ENCODE measurements at regions not wholly inside any gene's neighbourhood (a gene's known extent, or its start where the extent isn't known, plus 50 kb on each side); places are given as distances from the start of the nearest gene placed in this dataset.

DNA sequence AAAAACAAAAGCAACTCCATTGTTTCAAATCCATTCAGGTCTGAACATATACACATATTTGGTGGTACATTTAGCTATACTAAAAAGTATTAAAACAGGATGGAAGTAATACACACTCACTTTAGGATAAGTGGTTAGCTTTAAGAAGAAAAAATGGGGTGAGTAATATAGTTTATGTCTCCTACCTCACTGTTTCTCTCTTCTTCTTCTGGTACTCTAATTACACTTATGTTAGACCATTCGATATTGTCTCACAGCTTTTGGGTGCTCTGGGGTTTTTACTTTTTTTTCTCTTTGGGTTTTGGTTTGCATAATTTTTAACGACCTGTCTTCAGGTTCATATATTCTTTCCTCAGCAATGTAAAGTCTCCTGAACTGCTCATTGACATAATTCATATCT, 75.4 kb upstream of the AKAP13 start:
- no peaks in the 10 kb centered on the region for H3K36me3 ChIP-seq
- H3K4me1 ChIP-seq (ENCODE audit: control insufficient read depth in 1 of 2, insufficient read depth in 1 of 2, low read depth in 1 of 2, low read length in 1 of 2) = no peaks in the 10 kb centered on the region
- H3K9me3 ChIP-seq = no peaks in the 10 kb centered on the region
- no peaks in the 10 kb centered on the region for H3K27me3 ChIP-seq
- TF ChIP-seq, protein P1, sequence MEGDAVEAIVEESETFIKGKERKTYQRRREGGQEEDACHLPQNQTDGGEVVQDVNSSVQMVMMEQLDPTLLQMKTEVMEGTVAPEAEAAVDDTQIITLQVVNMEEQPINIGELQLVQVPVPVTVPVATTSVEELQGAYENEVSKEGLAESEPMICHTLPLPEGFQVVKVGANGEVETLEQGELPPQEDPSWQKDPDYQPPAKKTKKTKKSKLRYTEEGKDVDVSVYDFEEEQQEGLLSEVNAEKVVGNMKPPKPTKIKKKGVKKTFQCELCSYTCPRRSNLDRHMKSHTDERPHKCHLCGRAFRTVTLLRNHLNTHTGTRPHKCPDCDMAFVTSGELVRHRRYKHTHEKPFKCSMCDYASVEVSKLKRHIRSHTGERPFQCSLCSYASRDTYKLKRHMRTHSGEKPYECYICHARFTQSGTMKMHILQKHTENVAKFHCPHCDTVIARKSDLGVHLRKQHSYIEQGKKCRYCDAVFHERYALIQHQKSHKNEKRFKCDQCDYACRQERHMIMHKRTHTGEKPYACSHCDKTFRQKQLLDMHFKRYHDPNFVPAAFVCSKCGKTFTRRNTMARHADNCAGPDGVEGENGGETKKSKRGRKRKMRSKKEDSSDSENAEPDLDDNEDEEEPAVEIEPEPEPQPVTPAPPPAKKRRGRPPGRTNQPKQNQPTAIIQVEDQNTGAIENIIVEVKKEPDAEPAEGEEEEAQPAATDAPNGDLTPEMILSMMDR (IDR thresholded peaks at IDR 0.05) = no peak
- no peak overlapping the region for H3K4me3 ChIP-seq (ENCODE audit: low read depth in 1 of 2, low read length in 1 of 2)
- H3K27ac ChIP-seq = no peak overlapping the region

DNA sequence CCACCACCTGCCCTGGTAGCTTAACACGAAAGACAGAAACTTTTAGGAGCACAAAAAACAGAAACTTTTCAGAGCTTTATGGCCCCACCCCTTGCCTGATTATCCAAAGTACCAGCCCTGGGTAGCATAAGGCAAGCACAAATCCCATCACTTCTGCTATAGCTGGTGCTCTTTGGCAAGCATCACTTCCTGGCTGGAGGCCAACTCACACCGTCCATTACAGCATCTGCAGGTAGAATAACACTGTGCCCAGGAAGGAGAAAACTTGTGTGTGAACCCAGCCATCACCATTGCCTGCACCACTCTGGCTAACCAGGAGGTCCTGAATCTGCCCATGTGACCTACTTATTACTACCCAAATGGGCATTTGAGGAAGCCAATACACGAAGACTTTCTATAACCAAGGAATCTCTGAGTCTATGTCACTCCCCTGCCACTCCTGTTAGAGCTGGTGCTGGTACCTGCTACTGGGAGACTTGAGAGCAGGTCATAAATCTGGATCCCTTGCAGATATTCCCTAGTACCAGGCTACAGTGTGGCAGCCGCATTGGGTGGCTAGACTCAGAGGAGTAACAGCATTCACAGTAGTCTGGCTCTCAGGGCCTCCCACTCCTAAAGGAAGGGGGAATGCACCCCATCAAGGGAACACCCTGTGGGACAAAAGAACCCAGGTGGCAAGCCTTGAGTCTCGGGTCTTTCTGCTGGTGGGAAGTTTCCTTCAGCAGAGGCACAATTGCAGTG, 73.3 kb upstream of the AKAP13 start:
- TF ChIP-seq, protein P1 (IDR thresholded peaks at IDR 0.05) = no peak
- Histone ChIP-seq H3K27ac (no peak overlapping the region), H3K4me3 (ENCODE audit: low read depth in 1 of 2, low read length in 1 of 2) (no peak overlapping the region), H3K27me3 (no peaks in the 10 kb centered on the region), H3K9me3 (no peaks in the 10 kb centered on the region), H3K4me1 (ENCODE audit: control insufficient read depth in 1 of 2, insufficient read depth in 1 of 2, low read depth in 1 of 2, low read length in 1 of 2) (no peaks in the 10 kb centered on the region), H3K36me3 (no peaks in the 10 kb centered on the region)

DNA sequence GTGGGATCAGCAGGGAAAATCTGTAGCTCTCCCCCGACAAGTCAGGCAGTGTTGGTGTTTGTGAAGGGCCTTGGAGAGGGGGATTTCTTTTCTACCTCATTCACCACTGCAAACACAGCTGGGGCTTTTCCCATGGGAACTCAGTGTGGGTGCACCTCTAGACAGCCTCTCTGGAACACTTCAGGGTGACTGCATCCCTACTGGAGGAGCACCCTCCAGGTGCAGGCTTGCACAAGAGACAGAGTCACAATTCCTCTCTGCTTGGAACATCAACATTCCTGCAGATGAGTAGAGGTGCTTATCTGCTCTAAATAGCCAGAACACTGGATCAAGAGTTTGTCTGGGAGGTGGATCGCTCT, 72.7 kb upstream of the AKAP13 start:
- TF ChIP-seq, protein P1 (IDR thresholded peaks at IDR 0.05) = no peak
- H3K27ac ChIP-seq = no peak overlapping the region
- H3K9me3 ChIP-seq = no peaks in the 10 kb centered on the region
- H3K4me3 ChIP-seq (ENCODE audit: low read depth in 1 of 2, low read length in 1 of 2) = no peak overlapping the region
- H3K27me3 ChIP-seq = no peaks in the 10 kb centered on the region
- no peaks in the 10 kb centered on the region for H3K36me3 ChIP-seq
- no peaks in the 10 kb centered on the region for H3K4me1 ChIP-seq (ENCODE audit: control insufficient read depth in 1 of 2, insufficient read depth in 1 of 2, low read depth in 1 of 2, low read length in 1 of 2)

DNA sequence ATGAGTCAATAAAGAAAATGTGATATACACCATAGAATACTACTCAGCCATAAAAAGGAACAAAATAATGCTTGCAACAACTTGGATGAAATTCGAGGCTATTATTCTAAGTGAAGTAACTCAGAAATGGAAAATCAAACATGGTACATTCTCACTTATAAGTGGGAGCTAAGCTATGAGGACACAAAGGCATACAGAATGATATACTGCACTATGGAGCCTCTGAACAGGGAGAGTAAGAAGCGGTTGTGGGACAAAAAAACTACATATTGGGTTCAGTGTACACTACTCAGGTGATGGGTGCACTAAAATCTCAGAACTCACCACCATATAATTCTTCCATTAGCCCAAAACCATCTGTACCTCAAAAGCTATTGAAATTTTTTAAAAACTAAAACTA, 68.8 kb upstream of the AKAP13 start:
- Histone ChIP-seq H3K36me3 (no peaks in the 10 kb centered on the region), H3K27ac (no peak overlapping the region)
- TF ChIP-seq, protein P1 (IDR thresholded peaks at IDR 0.05) = no peak

DNA sequence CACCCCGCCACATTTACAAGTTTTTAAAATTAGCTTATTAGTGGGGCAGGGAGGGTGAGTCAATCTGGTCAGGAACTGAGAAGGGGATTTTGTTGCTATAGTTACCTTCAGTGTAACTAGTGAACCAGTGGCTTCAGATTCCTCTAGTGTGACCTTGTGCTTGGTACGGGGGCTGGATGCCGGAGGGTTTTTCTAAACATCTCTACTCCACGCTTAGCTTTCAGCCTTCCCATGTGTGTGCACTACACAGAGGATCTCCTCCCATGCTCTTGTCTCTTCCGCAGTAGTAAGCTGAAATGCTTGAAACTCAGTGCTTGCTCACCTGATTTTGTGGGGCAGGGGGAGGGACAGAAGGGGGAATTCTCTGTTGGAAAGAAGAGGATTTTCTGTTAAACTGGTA, 67.9 kb upstream of the AKAP13 start:
- Histone ChIP-seq H3K27ac (no peak overlapping the region), H3K4me3 (ENCODE audit: low read depth in 1 of 2, low read length in 1 of 2) (no peak overlapping the region)

More for the DNA sequence above, 68.8 kb upstream of the AKAP13 start:
- Histone ChIP-seq H3K9me3 (no peaks in the 10 kb centered on the region), H3K4me1 (ENCODE audit: control insufficient read depth in 1 of 2, insufficient read depth in 1 of 2, low read depth in 1 of 2, low read length in 1 of 2) (no peaks in the 10 kb centered on the region), H3K4me3 (ENCODE audit: low read depth in 1 of 2, low read length in 1 of 2) (no peak overlapping the region), H3K27me3 (no peaks in the 10 kb centered on the region)

More for the DNA sequence above, 67.9 kb upstream of the AKAP13 start:
- no peaks in the 10 kb centered on the region for H3K9me3 ChIP-seq
- H3K36me3 ChIP-seq = no peaks in the 10 kb centered on the region
- no peaks in the 10 kb centered on the region for H3K27me3 ChIP-seq
- no peaks in the 10 kb centered on the region for H3K4me1 ChIP-seq (ENCODE audit: control insufficient read depth in 1 of 2, insufficient read depth in 1 of 2, low read depth in 1 of 2, low read length in 1 of 2)
- TF ChIP-seq, protein P1 (IDR thresholded peaks at IDR 0.05) = no peak

All from neutrophil (primary cell).